22Rv1 (cell line): ENCODE measurements at regions not wholly inside any gene's neighbourhood (a gene's known extent, or its start where the extent isn't known, plus 50 kb on each side); places are given as distances from the start of the nearest gene placed in this dataset.

Source experiments
- CTCF ChIP-seq: fragments of 450-650 bp; IDR thresholded peaks from 2 replicates; pipeline ENCODE4 v1.5.1; 2017; ENCODE audit warnings: mild to moderate bottlenecking
- ZFX ChIP-seq: fragments of 450-650 bp; IDR thresholded peaks from 2 replicates; pipeline ENCODE4 v1.6.1; 2017; ENCODE audit warnings: antibody characterized with exemption, borderline replicate concordance

GRCh38 chr2:107436281-107436680 is 390.4 kb upstream of the RGPD4 start:
- no peak for TF ChIP-seq CTCF
- TF ChIP-seq ZFX = no peak
